BJ (cell line): ENCODE measurements at regions not wholly inside any gene's neighbourhood (a gene's known extent, or its start where the extent isn't known, plus 50 kb on each side); places are given as distances from the start of the nearest gene placed in this dataset.

Experiments
- CTCF ChIA-PET: fragments of 350-600 bp; formaldehyde crosslinking; extraction: SDS; loops from one replicate; lab custom pipeline; 2021; ENCODE audit warnings: antibody characterized with exemption, inconsistent platforms; lab: Yijun Ruan, JAX
- POLR2A ChIA-PET: fragments of 300-600 bp; sonication (Branson Sonifier 250); formaldehyde crosslinking; extraction: SDS; loops from one replicate; lab custom pipeline; 2021; ENCODE audit warnings: antibody characterized with exemption; lab: Charles Lee
- DNase-seq: peaks from one replicate; pipeline ENCODE4 v3.0.0-alpha.2; 2011; ENCODE audit warnings: low read depth
- H3K27me3 ChIP-seq: 2 replicates; pipeline ENCODE4 v1.6.0; 2011; ENCODE audit warnings: low read length; ENCODE audit not compliant: control insufficient read depth, insufficient read depth
- H3K36me3 ChIP-seq: 2 replicates; pipeline ENCODE4 v1.5.1; 2011; ENCODE audit warnings: low read length; ENCODE audit not compliant: control insufficient read depth, insufficient read depth
- H3K4me3 ChIP-seq: 2 replicates; pipeline ENCODE4 v1.5.1; 2011; ENCODE audit warnings: low read depth, mild to moderate bottlenecking, control low read depth, low read length
- TF ChIP-seq, protein P1 (sequence below): IDR thresholded peaks from 2 replicates; pipeline ENCODE4 v1.5.1; 2011; ENCODE audit warnings: low read depth, mild to moderate bottlenecking, control low read depth, inconsistent platforms, low read length, moderate library complexity; ENCODE audit not compliant: insufficient read depth

DNA sequence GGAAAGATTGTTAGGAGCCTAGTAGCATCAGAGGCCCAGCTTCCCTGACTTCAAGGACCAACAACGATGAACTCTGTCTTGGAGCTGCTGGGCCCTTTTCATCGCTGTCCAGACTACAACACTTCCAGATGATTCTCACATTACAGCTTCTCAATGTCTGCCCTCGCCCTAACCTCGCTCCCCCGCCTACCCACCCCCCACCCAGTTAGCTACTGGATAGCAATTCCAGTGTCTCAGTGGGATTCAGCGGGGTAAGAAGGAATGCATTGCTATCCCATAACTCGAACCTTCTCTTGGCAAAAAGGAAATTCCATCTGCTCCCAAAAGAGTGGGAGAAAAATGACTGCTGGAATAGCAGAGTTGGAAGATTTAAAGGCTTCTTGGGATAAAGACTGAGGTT, 65.0 kb downstream of the RPL37A start:
- DNase-seq = no peak
- TF ChIP-seq, protein P1, sequence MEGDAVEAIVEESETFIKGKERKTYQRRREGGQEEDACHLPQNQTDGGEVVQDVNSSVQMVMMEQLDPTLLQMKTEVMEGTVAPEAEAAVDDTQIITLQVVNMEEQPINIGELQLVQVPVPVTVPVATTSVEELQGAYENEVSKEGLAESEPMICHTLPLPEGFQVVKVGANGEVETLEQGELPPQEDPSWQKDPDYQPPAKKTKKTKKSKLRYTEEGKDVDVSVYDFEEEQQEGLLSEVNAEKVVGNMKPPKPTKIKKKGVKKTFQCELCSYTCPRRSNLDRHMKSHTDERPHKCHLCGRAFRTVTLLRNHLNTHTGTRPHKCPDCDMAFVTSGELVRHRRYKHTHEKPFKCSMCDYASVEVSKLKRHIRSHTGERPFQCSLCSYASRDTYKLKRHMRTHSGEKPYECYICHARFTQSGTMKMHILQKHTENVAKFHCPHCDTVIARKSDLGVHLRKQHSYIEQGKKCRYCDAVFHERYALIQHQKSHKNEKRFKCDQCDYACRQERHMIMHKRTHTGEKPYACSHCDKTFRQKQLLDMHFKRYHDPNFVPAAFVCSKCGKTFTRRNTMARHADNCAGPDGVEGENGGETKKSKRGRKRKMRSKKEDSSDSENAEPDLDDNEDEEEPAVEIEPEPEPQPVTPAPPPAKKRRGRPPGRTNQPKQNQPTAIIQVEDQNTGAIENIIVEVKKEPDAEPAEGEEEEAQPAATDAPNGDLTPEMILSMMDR = no peak
- POLR2A ChIA-PET = no interaction called here
- Histone ChIP-seq H3K4me3 (no peak overlapping the region), H3K27me3 (no peaks in the 10 kb centered on the region; the same call in 1 of the 2 replicates), H3K36me3 (no peaks in the 10 kb centered on the region)
- CTCF ChIA-PET = interaction anchor here (1.2 kb wide), 1 partner anchor 27 kb away, joined by 3 read pairs; no protein-coding TSS in a partner anchor

DNA sequence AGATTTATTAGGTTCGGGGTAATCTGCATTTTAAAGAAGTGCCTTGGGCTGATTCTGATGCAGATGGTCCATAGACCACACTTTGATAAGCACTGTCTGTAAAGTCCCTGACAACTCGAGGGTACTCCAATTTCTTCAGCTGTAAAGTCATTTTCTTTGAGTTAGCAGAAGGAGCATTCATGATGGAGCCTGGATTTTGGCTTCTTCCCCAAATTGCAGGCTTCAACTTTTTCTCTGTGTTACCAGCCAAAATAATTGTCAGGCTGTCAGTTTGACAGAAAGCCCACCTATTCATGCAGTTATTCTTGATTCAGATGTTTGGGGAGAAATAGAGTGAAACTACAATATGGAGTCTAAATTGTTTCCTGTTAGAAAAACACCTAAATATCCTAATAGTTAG, 66.0 kb downstream of the RPL37A start:
- peaks cover 1% of the 10 kb centered on the region; the same call in 1 of the 2 replicates for H3K27me3 ChIP-seq
- TF ChIP-seq, protein P1 = no peak
- ChIA-PET CTCF (interaction anchor here (0.7 to 2.6 kb wide), 2 partner anchors 11 to 46 kb away, joined by 5 to 7 read pairs; no protein-coding TSS in a partner anchor), POLR2A (interaction anchor here (0.6 kb wide), 1 partner anchor 1289 kb away, joined by 3 read pairs; no protein-coding TSS in a partner anchor)
- DNase-seq = no peak
- H3K36me3 ChIP-seq = no peaks in the 10 kb centered on the region
- no peak overlapping the region for H3K4me3 ChIP-seq

DNA sequence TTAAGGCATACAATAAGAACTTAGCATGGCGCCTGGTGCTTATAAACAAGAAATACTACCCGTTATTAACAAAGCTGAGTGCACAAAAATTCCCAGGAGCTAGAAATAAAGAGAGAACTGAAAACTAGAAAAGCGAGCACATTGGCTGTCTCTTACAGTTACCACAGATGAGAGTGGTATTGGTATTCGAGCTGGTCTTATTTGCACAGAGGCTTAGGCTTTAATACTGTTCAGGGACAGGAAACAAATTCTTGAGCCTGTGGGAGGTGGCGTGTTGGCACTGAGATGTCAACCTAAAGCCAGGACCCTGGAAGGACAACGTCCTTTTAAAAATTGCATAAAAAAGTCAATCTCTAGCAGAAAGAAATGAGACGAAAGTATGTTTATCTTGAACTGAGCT, 67.3 kb upstream of the IGFBP2 start:
- no peak overlapping the region for H3K4me3 ChIP-seq
- TF ChIP-seq, protein P1 = no peak
- ChIA-PET CTCF (interaction anchor here (2.6 kb wide), 1 partner anchor 47 kb away, joined by 7 read pairs; no protein-coding TSS in a partner anchor), POLR2A (interaction anchor here (0.7 kb wide), 1 partner anchor 49 kb away, joined by 3 read pairs; no protein-coding TSS in a partner anchor)
- H3K27me3 ChIP-seq = peaks cover 4% of the 10 kb centered on the region; the same call in 1 of the 2 replicates
- no peaks in the 10 kb centered on the region for H3K36me3 ChIP-seq
- no peak for DNase-seq

DNA sequence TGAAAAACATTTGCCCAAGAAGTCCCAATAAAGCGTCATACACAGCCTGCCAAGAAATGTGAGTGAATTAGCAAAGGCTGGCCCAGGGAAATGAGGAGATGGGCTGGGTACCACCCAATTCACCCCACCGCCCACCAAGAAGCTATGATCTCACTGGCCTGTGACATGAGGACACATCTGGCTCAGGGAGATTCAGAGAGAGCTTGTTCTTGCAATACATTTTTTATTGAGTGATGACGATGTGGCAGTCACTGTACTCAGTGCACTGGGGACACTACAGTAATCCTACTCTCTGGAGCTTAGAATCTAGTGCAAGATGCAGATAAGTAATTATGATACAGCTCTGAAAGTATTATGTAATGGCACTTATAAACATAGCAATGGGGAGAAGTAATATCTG, 64.6 kb upstream of the IGFBP2 start:
- POLR2A ChIA-PET = no interaction called here
- DNase-seq = no peak
- TF ChIP-seq, protein P1 = no peak
- CTCF ChIA-PET = no interaction called here
- Histone ChIP-seq H3K27me3 (peaks cover 4% of the 10 kb centered on the region; the same call in 1 of the 2 replicates), H3K4me3 (no peak overlapping the region), H3K36me3 (no peaks in the 10 kb centered on the region)

GRCh38 chr2:216569765-216570164, 63.5 kb upstream of the IGFBP2 start:
- TF ChIP-seq, protein P1 = no peak
- Histone ChIP-seq H3K36me3 (no peaks in the 10 kb centered on the region), H3K4me3 (no peak overlapping the region), H3K27me3 (peaks cover 4% of the 10 kb centered on the region; the same call in 1 of the 2 replicates)
- ChIA-PET CTCF (no interaction called here), POLR2A (no interaction called here)
- no peak for DNase-seq
